Naive thymus-derived CD4-positive, alpha-beta T cell (primary cell): ENCODE measurements at regions not wholly inside any gene's neighbourhood (a gene's known extent, or its start where the extent isn't known, plus 50 kb on each side); places are given as distances from the start of the nearest gene placed in this dataset.

ENCODE experiments used
- ATAC-seq: fragments of 150-1000 bp; cut with Tn5 transposase; 2 replicates; pipeline ENCODE4 v1.10.0; 2021; ENCODE audit warnings: mild to moderate bottlenecking, moderate library complexity
- CTCF ChIA-PET: fragments of 350-600 bp; sonication (Branson Sonifier 250); formaldehyde crosslinking; loops from one replicate; lab custom pipeline; 2021; ENCODE audit warnings: antibody characterized with exemption; lab: Charles Lee
- POLR2A ChIA-PET: fragments of 350-600 bp; sonication (Branson Sonifier 250); formaldehyde crosslinking; loops from one replicate; lab custom pipeline; 2021; ENCODE audit warnings: antibody characterized with exemption, inconsistent platforms; lab: Charles Lee
- DNase-seq, 9 donors: peaks; one replicate each; pipeline versions ENCODE4 v3.0.0 to v3.0.0-alpha.2; 2020 to 2022; ENCODE audit warnings: mixed read lengths in 1 of 9
- H3K27ac ChIP-seq: one replicate; pipeline ENCODE4 v1.7.0; 2013; ENCODE audit warnings: mild to moderate bottlenecking, low read depth, low read length, moderate library complexity
- H3K27me3 ChIP-seq, 2 donors: one replicate each; pipeline ENCODE4 v1.7.0; 2013; ENCODE audit warnings: low read length in 2 of 2, mild to moderate bottlenecking in 2 of 2, moderate library complexity in 2 of 2; ENCODE audit not compliant: control insufficient read depth in 2 of 2, insufficient read depth in 2 of 2
- H3K36me3 ChIP-seq, 3 experiments: 1 replicate in 2 of 3; 2 replicates in 1 of 3; pipeline ENCODE4 v1.7.0; 2013; ENCODE audit warnings: low read length in 3 of 3, mild to moderate bottlenecking in 3 of 3, moderate library complexity in 1 of 3; ENCODE audit not compliant: insufficient read depth in 3 of 3, control insufficient read depth in 2 of 3
- H3K4me1 ChIP-seq, 2 donors: one replicate each; pipeline ENCODE4 v1.7.0; 2013; ENCODE audit warnings: low read length in 2 of 2, mild to moderate bottlenecking in 2 of 2, moderate library complexity in 1 of 2; ENCODE audit not compliant: control insufficient read depth in 2 of 2, insufficient read depth in 2 of 2
- H3K4me3 ChIP-seq: 2 replicates; pipeline ENCODE4 v1.7.0; 2013; ENCODE audit warnings: mild to moderate bottlenecking, low read length
- H3K9me3 ChIP-seq, 3 experiments: 1 replicate in 2 of 3; 2 replicates in 1 of 3; pipeline ENCODE4 v1.7.0; 2013; ENCODE audit warnings: low read length in 3 of 3; ENCODE audit not compliant: control insufficient read depth in 2 of 3
- H3K27ac Mint-ChIP-seq, 9 donors: one replicate each; pipeline ENCODE4 v1.8.0; 2020 to 2022; ENCODE audit warnings: mixed read lengths in 9 of 9, mild to moderate bottlenecking in 8 of 9, moderate library complexity in 5 of 9, inconsistent platforms in 2 of 9
- H3K27me3 Mint-ChIP-seq, 5 donors: one replicate each; pipeline ENCODE4 v1.8.0; 2021 to 2022; ENCODE audit warnings: mixed read lengths in 5 of 5, mild to moderate bottlenecking in 1 of 5
- H3K36me3 Mint-ChIP-seq, 5 donors: one replicate each; pipeline ENCODE4 v1.8.0; 2020 to 2022; ENCODE audit warnings: mixed read lengths in 5 of 5, mild to moderate bottlenecking in 3 of 5, inconsistent platforms in 1 of 5
- H3K4me1 Mint-ChIP-seq, 7 donors: one replicate each; pipeline ENCODE4 v1.8.0; 2020 to 2022; ENCODE audit warnings: mixed read lengths in 7 of 7, mild to moderate bottlenecking in 3 of 7, inconsistent platforms in 1 of 7
- H3K4me3 Mint-ChIP-seq, 10 donors: one replicate each; pipeline ENCODE4 v1.8.0; 2020 to 2022; ENCODE audit warnings: mild to moderate bottlenecking in 10 of 10, mixed read lengths in 10 of 10, moderate library complexity in 6 of 10, inconsistent platforms in 2 of 10
- H3K9me3 Mint-ChIP-seq, 11 donors: one replicate each; pipeline ENCODE4 v1.8.0; 2020 to 2022; ENCODE audit warnings: mixed read lengths in 11 of 11, mild to moderate bottlenecking in 4 of 11, inconsistent platforms in 1 of 11, moderate library complexity in 1 of 11
- intact Hi-C, 2 donors: fragments of 100-400 bp; cut with micrococcal nuclease; formaldehyde crosslinking; loops; one replicate each; pipeline ENCODE4 v1.15.1; 2023

DNA sequence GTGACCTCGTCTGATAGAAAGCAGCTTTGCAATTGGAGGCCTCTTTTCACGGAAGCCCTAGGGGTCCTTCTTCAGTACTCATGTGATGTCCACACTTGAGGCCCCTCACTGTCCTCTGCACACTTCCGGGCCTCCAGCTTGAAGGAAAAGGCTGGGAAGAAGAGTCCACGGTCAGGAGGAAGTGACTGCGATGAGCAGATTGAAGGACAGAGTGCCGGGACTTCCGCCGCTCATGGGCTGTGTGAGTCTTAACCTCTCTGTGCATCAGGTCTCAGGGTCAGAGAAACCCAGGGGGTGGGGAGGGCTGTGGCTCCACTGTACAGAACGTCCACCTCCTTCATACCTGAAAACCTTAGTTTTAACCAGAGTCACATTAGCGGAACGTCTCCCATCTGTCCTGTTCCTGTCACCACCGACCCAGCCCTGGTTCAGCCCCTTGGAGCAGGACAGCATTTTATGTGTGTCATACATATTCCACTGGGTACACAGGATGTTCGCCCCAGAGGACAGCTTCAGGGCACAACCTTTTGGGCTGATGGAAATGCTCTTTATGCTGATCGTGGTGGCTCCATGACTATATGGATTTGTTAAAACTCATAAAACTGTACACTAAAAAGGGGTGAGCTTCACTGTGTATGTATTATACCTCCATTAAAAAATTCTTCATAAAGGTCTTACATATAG, 51.0 kb upstream of the SORCS2 start:
- no peaks in the 10 kb centered on the region for H3K27me3 ChIP-seq
- H3K4me3 Mint-ChIP-seq = no peak overlapping the region
- intact Hi-C loops = no loop called here
- ChIA-PET POLR2A (no interaction called here), CTCF (no interaction called here)
- no peak overlapping the region for H3K27ac ChIP-seq
- no peak for DNase-seq
- no peak overlapping the region for H3K27ac Mint-ChIP-seq
- H3K9me3 Mint-ChIP-seq = peaks cover 0 to 1% (median 0%) of the 10 kb centered on the region in 11 donors
- H3K4me1 ChIP-seq = no peaks in the 10 kb centered on the region
- ATAC-seq = no peak
- H3K27me3 Mint-ChIP-seq = peaks cover 0 to 26% (median 7%) of the 10 kb centered on the region in 5 donors
- no peaks in the 10 kb centered on the region for H3K9me3 ChIP-seq
- H3K36me3 Mint-ChIP-seq = no peaks in the 10 kb centered on the region
- H3K4me3 ChIP-seq = no peak overlapping the region
- no peaks in the 10 kb centered on the region for H3K4me1 Mint-ChIP-seq
- no peaks in the 10 kb centered on the region for H3K36me3 ChIP-seq

DNA sequence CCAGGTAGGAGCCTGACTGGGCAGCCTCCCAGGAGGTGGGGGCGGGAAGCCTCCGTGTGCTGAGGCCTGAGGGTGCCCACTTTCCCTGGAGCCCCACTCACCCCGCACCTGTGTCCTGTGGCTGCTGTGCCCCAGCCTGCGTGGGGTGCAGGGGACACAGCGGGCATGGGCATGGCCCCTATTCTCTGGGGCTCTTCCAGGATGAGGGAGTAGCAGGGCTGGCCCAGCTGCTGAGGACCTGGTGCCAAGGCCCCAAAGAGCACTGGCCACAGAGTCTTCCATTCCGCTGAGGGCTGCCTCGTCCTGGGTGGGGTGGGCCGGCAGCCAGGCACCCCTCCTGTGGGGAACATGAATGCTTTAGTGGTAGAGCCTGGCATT, 51.7 kb upstream of the SORCS2 start:
- no peaks in the 10 kb centered on the region for H3K4me1 Mint-ChIP-seq
- H3K27me3 Mint-ChIP-seq = peaks cover 0 to 20% (median 7%) of the 10 kb centered on the region in 5 donors
- intact Hi-C loops = no loop called here
- peaks cover 0 to 1% (median 0%) of the 10 kb centered on the region in 11 donors for H3K9me3 Mint-ChIP-seq
- Histone ChIP-seq H3K27me3 (no peaks in the 10 kb centered on the region), H3K9me3 (no peaks in the 10 kb centered on the region), H3K27ac (no peak overlapping the region), H3K4me1 (no peaks in the 10 kb centered on the region), H3K4me3 (no peak overlapping the region), H3K36me3 (no peaks in the 10 kb centered on the region)
- H3K27ac Mint-ChIP-seq = no peak overlapping the region
- no peak for ATAC-seq
- DNase-seq = no peak
- ChIA-PET CTCF (no interaction called here), POLR2A (no interaction called here)
- H3K4me3 Mint-ChIP-seq = no peak overlapping the region
- H3K36me3 Mint-ChIP-seq = no peaks in the 10 kb centered on the region

DNA sequence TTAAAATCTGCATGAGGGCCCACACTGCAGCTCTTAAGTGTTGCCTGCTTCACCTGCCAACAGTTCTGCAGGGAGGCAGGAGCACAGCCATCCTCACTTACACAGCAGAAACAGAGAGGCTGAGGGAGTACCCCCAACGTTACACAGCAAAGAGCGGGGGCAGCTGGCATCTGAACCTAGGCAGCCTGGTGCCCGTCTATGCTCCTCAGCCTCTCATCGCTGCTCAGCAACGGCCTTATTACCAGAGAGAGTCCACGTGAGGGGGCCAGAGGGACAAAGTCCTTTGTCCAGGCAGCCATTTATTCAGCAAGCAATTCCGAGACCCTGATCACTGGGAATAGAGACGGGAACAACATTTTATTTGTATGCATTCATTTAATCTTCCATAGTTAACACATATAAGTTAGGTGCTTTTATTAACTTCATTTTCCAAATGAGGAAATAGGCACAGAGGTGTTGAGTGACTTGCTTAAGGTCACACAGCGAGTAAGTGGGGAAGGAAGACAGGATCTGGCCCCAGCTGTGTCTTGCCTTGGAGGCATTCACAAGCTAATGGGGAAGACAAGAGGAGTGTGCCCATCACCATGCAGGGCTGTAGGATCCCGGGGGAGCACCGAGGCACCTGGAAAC, 52.2 kb upstream of the SORCS2 start:
- CTCF ChIA-PET = interaction anchor here (0.7 kb wide), 1 partner anchor 62 kb away, joined by 3 read pairs; no protein-coding TSS in a partner anchor
- intact Hi-C loops = no loop called here

DNA sequence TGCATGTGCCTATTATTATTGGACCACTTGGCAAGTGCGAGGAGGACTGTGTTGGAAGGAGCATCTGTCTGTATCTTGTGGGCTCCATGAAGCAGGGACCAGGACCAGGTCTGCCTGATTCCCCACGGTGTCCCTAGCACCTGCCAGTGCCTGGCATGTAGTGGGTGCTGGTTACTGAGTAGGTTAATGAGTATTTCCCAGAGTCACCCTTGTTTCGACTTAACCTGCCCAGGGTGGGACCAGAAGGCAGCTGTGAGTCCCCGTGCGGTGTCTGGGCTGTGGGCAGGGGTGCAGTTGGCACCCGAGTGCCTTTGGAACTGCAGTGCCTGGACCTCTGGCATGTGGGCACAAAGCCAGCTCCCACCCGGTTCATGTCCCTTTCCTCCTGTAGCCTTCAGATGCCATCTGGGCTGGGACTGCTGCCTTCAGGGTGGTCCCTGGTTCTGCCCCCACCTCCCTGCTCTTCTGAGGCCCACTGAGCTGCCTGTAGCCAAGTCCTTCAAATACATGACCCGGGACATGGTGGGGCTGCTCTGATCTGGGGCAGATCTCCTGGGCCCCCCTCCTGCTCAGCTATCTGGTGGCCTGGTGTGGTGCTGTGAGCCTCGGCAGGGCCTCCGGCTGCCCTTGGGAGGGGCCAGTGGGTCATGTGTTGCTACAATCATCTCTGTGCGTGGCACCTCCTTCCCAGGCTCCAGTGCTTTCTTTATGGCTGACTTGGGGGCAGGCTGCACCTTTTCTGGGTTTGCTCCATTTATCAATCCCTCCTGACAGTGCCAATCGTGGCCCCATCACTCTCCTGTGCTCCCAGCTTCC, 53.0 kb upstream of the SORCS2 start:
- ATAC-seq = no peak
- intact Hi-C loops = no loop called here
- H3K27ac ChIP-seq = no peak overlapping the region
- H3K4me3 ChIP-seq = no peak overlapping the region
- no peaks in the 10 kb centered on the region for H3K9me3 ChIP-seq
- peaks cover 0 to 8% (median 2%) of the 10 kb centered on the region in 7 donors for H3K4me1 Mint-ChIP-seq
- ChIA-PET POLR2A (no interaction called here), CTCF (interaction anchor here (0.7 kb wide), 1 partner anchor 63 kb away, joined by 3 read pairs; no protein-coding TSS in a partner anchor)
- DNase-seq = no peak
- no peak overlapping the region for H3K27ac Mint-ChIP-seq
- H3K36me3 ChIP-seq = no peaks in the 10 kb centered on the region
- peaks cover 0 to 15% (median 7%) of the 10 kb centered on the region in 5 donors for H3K27me3 Mint-ChIP-seq
- H3K9me3 Mint-ChIP-seq = peaks cover 0 to 1% (median 0%) of the 10 kb centered on the region in 11 donors
- H3K4me3 Mint-ChIP-seq = no peak overlapping the region
- no peaks in the 10 kb centered on the region for H3K27me3 ChIP-seq
- no peaks in the 10 kb centered on the region for H3K4me1 ChIP-seq
- H3K36me3 Mint-ChIP-seq = no peaks in the 10 kb centered on the region

More for the DNA sequence above, 52.2 kb upstream of the SORCS2 start:
- Histone ChIP-seq H3K4me3 (no peak overlapping the region), H3K9me3 (no peaks in the 10 kb centered on the region), H3K36me3 (no peaks in the 10 kb centered on the region), H3K27me3 (no peaks in the 10 kb centered on the region), H3K27ac (no peak overlapping the region), H3K4me1 (no peaks in the 10 kb centered on the region)
- DNase-seq (no peak), ATAC-seq (no peak)
- peaks cover 0 to 20% (median 7%) of the 10 kb centered on the region in 5 donors for H3K27me3 Mint-ChIP-seq
- POLR2A ChIA-PET = no interaction called here
- H3K9me3 Mint-ChIP-seq = peaks cover 0 to 1% (median 0%) of the 10 kb centered on the region in 11 donors
- H3K4me3 Mint-ChIP-seq = no peak overlapping the region
- H3K4me1 Mint-ChIP-seq = peaks cover 0 to under 1% (median 0%) of the 10 kb centered on the region in 7 donors
- H3K27ac Mint-ChIP-seq = peak overlapping the region in 1 of 9 donors; percentile 74
- H3K36me3 Mint-ChIP-seq = no peaks in the 10 kb centered on the region

DNA sequence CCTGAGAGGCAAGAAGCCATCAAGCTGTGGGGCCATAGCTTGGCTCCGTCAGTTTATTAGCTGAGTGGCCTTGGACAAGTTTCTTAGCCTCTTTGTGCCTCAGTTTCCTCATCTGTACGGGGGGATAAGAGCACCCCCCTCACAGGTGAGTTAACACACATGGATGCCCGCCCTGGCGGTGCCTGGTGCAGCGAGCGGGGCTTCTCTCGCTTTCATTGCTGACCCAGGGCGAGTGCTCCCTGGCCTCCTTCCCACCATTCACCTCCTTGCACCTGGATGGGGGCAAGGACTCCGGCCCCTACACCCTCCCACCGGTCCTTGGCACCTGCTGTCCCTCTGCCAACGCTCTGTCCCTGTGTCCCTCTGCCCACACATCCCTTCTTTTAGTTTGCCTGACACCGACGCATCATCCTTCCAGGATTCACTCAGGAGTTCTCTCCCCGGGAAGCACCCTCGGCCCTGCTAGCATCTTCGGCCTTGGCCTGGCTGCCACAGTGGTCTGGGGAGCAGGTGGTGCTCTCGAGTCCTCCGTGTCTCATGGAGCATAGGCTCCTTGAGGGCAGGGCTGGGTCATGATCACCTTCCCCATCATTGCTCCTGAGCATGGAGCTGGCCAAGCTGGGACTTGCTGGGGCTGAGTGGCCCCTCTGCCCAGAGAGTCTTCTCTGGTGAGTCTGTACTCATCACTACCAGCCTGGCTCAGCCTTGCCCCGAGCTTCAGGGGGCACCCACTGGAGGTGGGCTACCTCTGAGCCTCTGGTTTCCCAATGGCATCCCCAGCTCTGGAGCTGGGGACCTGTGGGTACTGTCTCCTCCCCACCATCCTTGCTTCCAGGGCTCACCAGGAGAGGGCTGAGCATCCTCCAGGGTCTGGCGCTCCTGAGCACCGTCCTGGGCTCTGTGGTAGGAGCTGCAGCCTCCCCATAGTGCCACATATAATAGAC, 53.8 kb upstream of the SORCS2 start:
- peak overlapping the region in 1 of 9 donors; percentile 50 for H3K27ac Mint-ChIP-seq
- peaks cover 0 to 4% (median 0%) of the 10 kb centered on the region in 11 donors for H3K9me3 Mint-ChIP-seq
- intact Hi-C loops = no loop called here
- DNase-seq = no peak
- H3K27me3 Mint-ChIP-seq = peaks cover 0 to 12% (median 5%) of the 10 kb centered on the region in 5 donors
- no peak overlapping the region for H3K4me3 Mint-ChIP-seq
- Histone ChIP-seq H3K4me3 (no peak overlapping the region), H3K27ac (no peak overlapping the region), H3K9me3 (no peaks in the 10 kb centered on the region), H3K4me1 (no peaks in the 10 kb centered on the region), H3K27me3 (no peaks in the 10 kb centered on the region), H3K36me3 (no peaks in the 10 kb centered on the region)
- no peak for ATAC-seq
- CTCF ChIA-PET = no interaction called here
- peaks cover 0 to 15% (median 2%) of the 10 kb centered on the region in 7 donors for H3K4me1 Mint-ChIP-seq
- no peaks in the 10 kb centered on the region for H3K36me3 Mint-ChIP-seq
- POLR2A ChIA-PET = no interaction called here
